Suprapubic skin (tissue), 4 donors: ENCODE measurements at regions not wholly inside any gene's neighbourhood (a gene's known extent, or its start where the extent isn't known, plus 50 kb on each side); places are given as distances from the start of the nearest gene placed in this dataset.
"Not testable (repeated sequence)": the region's sequence is repeated elsewhere in the genome, so short reads cannot be mapped to it uniquely, and the experiment has no call there.

Experiments used
- DNase-seq, 2 donors: peaks; one replicate each; pipeline ENCODE4 v3.0.0-alpha.2; 2019; ENCODE audit warnings: low spot score in 2 of 2
- H3K27ac ChIP-seq: fragments of 200-600 bp; sonication (generic); one replicate; pipeline ENCODE4 v1.5.1; 2019
- H3K27me3 ChIP-seq: fragments of 200-600 bp; sonication (generic); one replicate; pipeline ENCODE4 v1.5.1; 2019
- H3K36me3 ChIP-seq: fragments of 200-600 bp; sonication (generic); one replicate; pipeline ENCODE4 v1.5.1; 2019
- H3K4me1 ChIP-seq: fragments of 200-600 bp; sonication (generic); one replicate; pipeline ENCODE4 v1.5.1; 2019
- H3K4me3 ChIP-seq: fragments of 200-600 bp; sonication (generic); one replicate; pipeline ENCODE4 v1.5.1; 2019; ENCODE audit warnings: mild to moderate bottlenecking
- H3K9me3 ChIP-seq: fragments of 200-600 bp; sonication (generic); one replicate; pipeline ENCODE4 v1.5.1; 2019
- EP300 ChIP-seq: sonication (generic); formaldehyde crosslinking; IDR thresholded peaks from one replicate; pipeline ENCODE4 v1.6.1; 2017; ENCODE audit warnings: antibody characterized with exemption
- POLR2A ChIP-seq, 2 donors: fragments of 450-650 bp; IDR thresholded peaks; one replicate each; pipeline ENCODE4 v1.6.1; 2017; ENCODE audit warnings: antibody characterized with exemption in 2 of 2, mild to moderate bottlenecking in 2 of 2, moderate library complexity in 2 of 2
- POLR2AphosphoS5 ChIP-seq, 3 donors: sonication (generic); formaldehyde crosslinking; IDR thresholded peaks; one replicate each; pipeline ENCODE4 v1.6.1; 2017; ENCODE audit warnings: antibody characterized with exemption in 3 of 3
- WGBS: methylation state at CpG from one replicate; pipeline ENCODE4 v1.1.5; 2018; 5-methylcytosine and 5-hydroxymethylcytosine counted together
- TF ChIP-seq, protein P1 (sequence below), 2 donors: fragments of 200-600 bp in 1 of 2; fragments of 450-650 bp in 1 of 2; sonication (generic) in 1 of 2; IDR thresholded peaks; one replicate each; pipeline ENCODE4 v1.5.1; 2016 to 2019; ENCODE audit warnings: antibody characterized with exemption in 2 of 2, mild to moderate bottlenecking in 1 of 2, moderate library complexity in 1 of 2

DNA sequence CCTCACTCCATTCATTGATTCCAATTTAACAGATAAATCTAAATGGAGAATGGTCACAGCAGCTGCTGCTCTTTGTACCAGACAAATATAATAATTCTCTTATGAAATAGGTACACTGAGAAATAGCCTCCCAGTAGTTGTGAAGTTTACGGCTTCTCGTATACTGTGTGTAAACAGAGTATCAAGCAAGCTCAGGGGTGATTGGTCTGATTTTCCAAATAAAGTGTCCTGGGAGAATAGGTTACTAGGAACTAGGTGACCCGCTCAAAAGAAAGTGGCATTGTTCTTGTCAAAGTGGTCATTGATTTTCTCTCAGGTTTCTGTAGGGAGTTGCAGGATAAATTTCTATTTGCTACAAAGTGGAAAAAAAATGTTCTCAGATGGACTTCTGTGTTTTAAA, 838.2 kb downstream of the RAPGEF2 start:
- no peak overlapping the region for H3K4me3 ChIP-seq
- H3K27ac ChIP-seq: no peak overlapping the region
- WGBS: 95% methylated on average over 3 of the region's 3 CpGs
- H3K36me3 ChIP-seq: no peaks in the 10 kb centered on the region
- H3K9me3 ChIP-seq: no peaks in the 10 kb centered on the region
- no peaks in the 10 kb centered on the region for H3K4me1 ChIP-seq
- DNase-seq: no peak
- H3K27me3 ChIP-seq: no peaks in the 10 kb centered on the region
- TF ChIP-seq POLR2AphosphoS5 (IDR thresholded peaks at IDR 0.05) (no peak), EP300 (no peak), POLR2A (IDR thresholded peaks at IDR 0.05) (no peak)
- TF ChIP-seq, protein P1, sequence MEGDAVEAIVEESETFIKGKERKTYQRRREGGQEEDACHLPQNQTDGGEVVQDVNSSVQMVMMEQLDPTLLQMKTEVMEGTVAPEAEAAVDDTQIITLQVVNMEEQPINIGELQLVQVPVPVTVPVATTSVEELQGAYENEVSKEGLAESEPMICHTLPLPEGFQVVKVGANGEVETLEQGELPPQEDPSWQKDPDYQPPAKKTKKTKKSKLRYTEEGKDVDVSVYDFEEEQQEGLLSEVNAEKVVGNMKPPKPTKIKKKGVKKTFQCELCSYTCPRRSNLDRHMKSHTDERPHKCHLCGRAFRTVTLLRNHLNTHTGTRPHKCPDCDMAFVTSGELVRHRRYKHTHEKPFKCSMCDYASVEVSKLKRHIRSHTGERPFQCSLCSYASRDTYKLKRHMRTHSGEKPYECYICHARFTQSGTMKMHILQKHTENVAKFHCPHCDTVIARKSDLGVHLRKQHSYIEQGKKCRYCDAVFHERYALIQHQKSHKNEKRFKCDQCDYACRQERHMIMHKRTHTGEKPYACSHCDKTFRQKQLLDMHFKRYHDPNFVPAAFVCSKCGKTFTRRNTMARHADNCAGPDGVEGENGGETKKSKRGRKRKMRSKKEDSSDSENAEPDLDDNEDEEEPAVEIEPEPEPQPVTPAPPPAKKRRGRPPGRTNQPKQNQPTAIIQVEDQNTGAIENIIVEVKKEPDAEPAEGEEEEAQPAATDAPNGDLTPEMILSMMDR (IDR thresholded peaks at IDR 0.05): no peak

DNA sequence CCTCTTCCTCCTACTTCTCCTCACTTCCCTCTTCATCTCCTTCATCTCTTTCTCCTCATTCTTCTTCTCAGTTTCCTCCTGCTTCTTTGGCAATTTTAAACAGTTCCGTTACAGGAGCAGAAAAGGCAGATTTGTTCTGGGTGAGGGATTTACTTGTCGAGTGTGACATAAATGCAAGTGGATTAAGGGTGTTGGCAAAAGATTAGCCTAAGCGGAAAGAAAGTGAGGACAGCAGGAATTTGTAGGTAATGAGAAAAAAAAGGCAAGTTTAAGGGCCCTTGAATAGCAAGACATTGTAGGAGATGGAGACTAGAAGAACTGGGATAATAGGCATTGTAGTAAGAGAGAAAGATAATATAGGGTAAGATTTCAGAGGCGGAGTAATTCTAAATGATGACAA, 841.6 kb downstream of the RAPGEF2 start:
- 86% methylated on average over 4 of the region's 4 CpGs for WGBS
- no peaks in the 10 kb centered on the region for H3K4me1 ChIP-seq
- H3K36me3 ChIP-seq: no peaks in the 10 kb centered on the region
- TF ChIP-seq POLR2AphosphoS5 (IDR thresholded peaks at IDR 0.05): no peak
- TF ChIP-seq, protein P1 (IDR thresholded peaks at IDR 0.05): no peak
- no peak for TF ChIP-seq POLR2A (IDR thresholded peaks at IDR 0.05)
- TF ChIP-seq EP300: no peak
- H3K9me3 ChIP-seq: no peaks in the 10 kb centered on the region
- no peak overlapping the region for H3K4me3 ChIP-seq
- no peaks in the 10 kb centered on the region for H3K27me3 ChIP-seq
- no peak for DNase-seq
- no peak overlapping the region for H3K27ac ChIP-seq

DNA sequence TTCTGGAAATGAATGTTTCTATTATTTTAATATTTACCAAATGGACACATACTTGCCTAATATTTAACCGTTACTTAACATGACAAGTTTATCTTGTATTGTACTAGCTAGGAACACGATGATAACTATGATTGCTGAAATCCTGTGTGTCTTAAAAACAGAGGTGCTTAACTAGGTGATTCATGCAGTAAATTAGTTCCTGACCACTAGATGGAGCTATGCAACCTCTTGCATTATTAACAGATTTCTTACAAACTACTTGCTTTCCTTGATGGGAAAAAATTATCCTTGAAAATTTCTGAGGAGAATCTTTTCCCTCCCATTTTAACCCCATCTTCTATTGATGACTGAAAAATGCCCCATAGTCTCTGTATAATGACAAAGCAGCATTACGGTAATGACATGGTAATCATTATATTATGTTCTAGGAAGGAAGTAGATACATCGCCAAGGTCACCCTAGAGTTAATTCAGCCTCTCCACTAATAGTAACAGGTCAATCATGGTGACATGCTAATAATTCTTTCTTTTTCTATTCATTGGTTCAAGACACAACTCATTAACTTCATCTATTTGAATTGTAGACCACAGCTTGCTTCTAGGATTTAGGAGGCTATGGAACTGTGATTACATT, 844.2 kb downstream of the RAPGEF2 start:
- 41% methylated on average over 4 of the region's 4 CpGs for WGBS
- DNase-seq: no peak
- TF ChIP-seq POLR2A (IDR thresholded peaks at IDR 0.05) (no peak), POLR2AphosphoS5 (IDR thresholded peaks at IDR 0.05) (no peak)
- TF ChIP-seq, protein P1 (IDR thresholded peaks at IDR 0.05): peak in 1 of 2 donors; percentile 49
- Histone ChIP-seq H3K4me3 (no peak overlapping the region), H3K4me1 (no peaks in the 10 kb centered on the region), H3K36me3 (no peaks in the 10 kb centered on the region), H3K9me3 (no peaks in the 10 kb centered on the region), H3K27ac (no peak overlapping the region), H3K27me3 (no peaks in the 10 kb centered on the region)

DNA sequence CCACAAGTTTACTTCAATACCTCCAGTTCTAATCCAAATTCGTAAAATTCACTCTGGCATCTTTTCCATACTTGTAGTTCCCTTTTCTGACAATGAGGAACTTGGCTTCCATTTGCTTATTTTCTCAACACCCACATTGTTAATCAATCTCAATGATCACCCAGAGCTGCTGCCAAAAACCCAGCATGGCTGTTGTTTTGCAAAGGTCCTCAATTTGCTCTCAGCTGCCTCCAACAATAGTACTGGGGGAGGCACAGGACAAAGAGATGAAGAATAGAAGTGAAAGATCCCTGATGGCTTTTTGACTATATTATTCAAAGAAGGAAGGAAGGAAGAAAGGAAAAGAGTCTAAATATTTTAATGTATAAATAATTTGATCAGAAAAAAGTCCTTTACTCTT, 847.8 kb downstream of the RAPGEF2 start:
- TF ChIP-seq POLR2A (IDR thresholded peaks at IDR 0.05): no peak
- TF ChIP-seq POLR2AphosphoS5 (IDR thresholded peaks at IDR 0.05): no peak
- H3K4me1 ChIP-seq: no peaks in the 10 kb centered on the region
- no peaks in the 10 kb centered on the region for H3K36me3 ChIP-seq
- H3K27me3 ChIP-seq: no peaks in the 10 kb centered on the region
- H3K4me3 ChIP-seq: no peak overlapping the region
- H3K27ac ChIP-seq: no peak overlapping the region
- H3K9me3 ChIP-seq: no peaks in the 10 kb centered on the region
- WGBS: 63% methylated on average over 1 of the region's 1 CpG
- DNase-seq: no peak

DNA sequence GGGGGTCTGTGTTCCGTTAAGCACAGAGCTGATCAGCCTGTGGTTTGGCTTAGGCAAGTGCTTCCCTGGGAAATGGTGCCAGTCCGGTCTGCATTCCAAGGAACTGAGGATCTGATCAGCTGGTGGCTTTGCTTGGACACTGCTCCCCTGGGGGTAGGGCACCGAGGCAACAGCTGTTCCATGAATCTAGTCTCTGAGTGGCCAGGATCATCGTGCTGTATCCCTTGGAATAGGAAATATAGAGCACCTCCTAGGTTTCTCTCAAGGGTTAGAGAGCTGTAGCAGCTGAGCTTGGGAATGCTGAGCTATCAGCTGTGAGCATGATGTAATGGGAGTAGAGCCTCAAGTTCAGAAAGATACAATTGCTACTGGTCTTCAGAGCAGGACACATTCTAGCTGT, 863.9 kb downstream of the RAPGEF2 start:
- 52% methylated on average over 4 of the region's 4 CpGs for WGBS
- TF ChIP-seq POLR2AphosphoS5 (IDR thresholded peaks at IDR 0.05): no peak

DNA sequence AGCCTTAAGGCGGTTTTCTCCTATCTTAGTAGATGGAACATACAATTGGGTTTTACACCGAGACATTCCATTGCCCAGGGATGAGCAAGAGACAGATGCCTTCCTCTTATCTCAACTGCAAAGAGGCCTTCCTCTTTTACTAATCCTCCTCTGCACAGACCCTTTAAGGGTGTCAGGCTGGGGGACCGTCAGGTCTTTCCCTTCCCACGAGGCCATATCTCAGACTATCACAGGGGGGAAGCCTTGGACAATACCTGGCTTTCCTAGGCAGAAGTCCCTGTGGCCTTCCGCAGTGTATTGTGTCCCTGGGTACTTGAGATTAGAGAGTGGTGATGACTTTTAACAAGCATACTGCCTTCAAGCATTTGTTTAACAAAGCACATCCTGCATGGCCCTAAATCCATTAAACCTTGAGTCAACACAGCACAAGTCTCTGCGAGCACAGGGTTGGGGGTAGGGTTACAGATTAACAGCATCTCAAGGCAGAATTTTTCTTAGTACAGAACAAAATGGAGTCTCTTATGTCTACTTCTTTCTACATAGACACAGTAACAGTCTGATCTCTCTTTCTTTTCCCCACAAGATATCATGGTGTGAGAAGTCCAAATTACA, 874.1 kb downstream of the RAPGEF2 start:
- not testable (repeated sequence) for H3K27me3 ChIP-seq, H3K36me3 ChIP-seq, H3K4me3 ChIP-seq, H3K4me1 ChIP-seq, H3K9me3 ChIP-seq, H3K27ac ChIP-seq, DNase-seq
- 65% methylated on average over 6 of the region's 6 CpGs for WGBS

More for the DNA sequence above, 863.9 kb downstream of the RAPGEF2 start:
- H3K27me3 ChIP-seq: no peaks in the 10 kb centered on the region
- no peaks in the 10 kb centered on the region for H3K36me3 ChIP-seq
- H3K9me3 ChIP-seq: no peaks in the 10 kb centered on the region
- no peak overlapping the region for H3K27ac ChIP-seq
- no peaks in the 10 kb centered on the region for H3K4me1 ChIP-seq
- H3K4me3 ChIP-seq: no peak overlapping the region
- DNase-seq: no peak
